Nephron (organoid): ENCODE measurements at regions not wholly inside any gene's neighbourhood (a gene's known extent, or its start where the extent isn't known, plus 50 kb on each side); places are given as distances from the start of the nearest gene placed in this dataset.
"Not testable (repeated sequence)": the region's sequence is repeated elsewhere in the genome, so short reads cannot be mapped to it uniquely, and the experiment has no call there.

Experiments
- H3K27ac Mint-ChIP-seq, 3 experiments: 2 replicates each; pipeline ENCODE4 v1.8.0; 2020; ENCODE audit warnings: mixed read lengths in 3 of 3, mild to moderate bottlenecking in 2 of 3, moderate library complexity in 1 of 3
- H3K27me3 Mint-ChIP-seq: 2 replicates; pipeline ENCODE4 v1.8.0; 2021; ENCODE audit warnings: low read depth, mild to moderate bottlenecking, moderate library complexity, mixed read lengths
- H3K36me3 Mint-ChIP-seq: 2 replicates; pipeline ENCODE4 v1.8.0; 2020; ENCODE audit warnings: low read depth, mixed read lengths
- H3K4me1 Mint-ChIP-seq: 2 replicates; pipeline ENCODE4 v1.8.0; 2020; ENCODE audit warnings: mixed read lengths
- H3K4me3 Mint-ChIP-seq, 3 experiments: 2 replicates each; pipeline ENCODE4 v1.8.0; 2020; ENCODE audit warnings: mild to moderate bottlenecking in 3 of 3, mixed read lengths in 3 of 3, moderate library complexity in 2 of 3
- H3K9me3 Mint-ChIP-seq: 2 replicates; pipeline ENCODE4 v1.8.0; 2020; ENCODE audit warnings: mixed read lengths
- CTCF ChIP-seq, 3 experiments: fragments of 200-600 bp; sonication (generic); IDR thresholded peaks; one replicate each; pipeline ENCODE4 v1.5.0; 2021; ENCODE audit warnings: antibody characterized with exemption in 3 of 3; ENCODE audit not compliant: unreplicated experiment in 3 of 3

GRCh38 chrX:40853816-40854123, 118.4 kb upstream of the MED14 start:
- Mint-ChIP-seq H3K4me1 (no peaks in the 10 kb centered on the region), H3K4me3 (no peak overlapping the region), H3K27me3 (no peaks in the 10 kb centered on the region), H3K36me3 (no peaks in the 10 kb centered on the region), H3K9me3 (peaks cover 16% of the 10 kb centered on the region), H3K27ac (no peak overlapping the region)
- TF ChIP-seq CTCF (IDR thresholded peaks at IDR 0.05; ENCODE audit: unreplicated experiment in 3 of 3), result no peak

GRCh38 chrX:40854242-40854641, 118.9 kb upstream of the MED14 start:
- no peak overlapping the region for H3K4me3 Mint-ChIP-seq
- no peaks in the 10 kb centered on the region for H3K36me3 Mint-ChIP-seq
- no peaks in the 10 kb centered on the region for H3K4me1 Mint-ChIP-seq
- H3K9me3 Mint-ChIP-seq, result peaks cover 19% of the 10 kb centered on the region
- no peak for TF ChIP-seq CTCF (IDR thresholded peaks at IDR 0.05; ENCODE audit: unreplicated experiment in 3 of 3)
- H3K27me3 Mint-ChIP-seq, result no peaks in the 10 kb centered on the region
- no peak overlapping the region for H3K27ac Mint-ChIP-seq

GRCh38 chrX:40855411-40855810, 120.1 kb upstream of the MED14 start:
- Mint-ChIP-seq H3K27me3 (no peaks in the 10 kb centered on the region), H3K9me3 (peaks cover 27% of the 10 kb centered on the region), H3K36me3 (no peaks in the 10 kb centered on the region), H3K4me1 (no peaks in the 10 kb centered on the region), H3K27ac (no peak overlapping the region), H3K4me3 (no peak overlapping the region)
- no peak for TF ChIP-seq CTCF (IDR thresholded peaks at IDR 0.05; ENCODE audit: unreplicated experiment in 3 of 3)

- H3K27ac Mint-ChIP-seq, result no peak overlapping the region
- H3K36me3 Mint-ChIP-seq, result no peaks in the 10 kb centered on the region
- TF ChIP-seq CTCF (IDR thresholded peaks at IDR 0.05; ENCODE audit: unreplicated experiment in 3 of 3), result no peak
- H3K9me3 Mint-ChIP-seq, result peaks cover 30% of the 10 kb centered on the region
- no peak overlapping the region for H3K4me3 Mint-ChIP-seq
- H3K4me1 Mint-ChIP-seq, result no peaks in the 10 kb centered on the region
- no peaks in the 10 kb centered on the region for H3K27me3 Mint-ChIP-seq
Measured at GRCh38 chrX:40855932-40856515, 120.7 kb upstream of the MED14 start.

- Mint-ChIP-seq H3K9me3 (peaks cover 46% of the 10 kb centered on the region), H3K36me3 (peaks cover 11% of the 10 kb centered on the region)
- not testable (repeated sequence) for H3K27ac Mint-ChIP-seq, H3K4me3 Mint-ChIP-seq, H3K4me1 Mint-ChIP-seq, H3K27me3 Mint-ChIP-seq
Measured at GRCh38 chrX:40861952-40862554, 126.7 kb upstream of the MED14 start.

GRCh38 chrX:40863260-40863659, 127.9 kb upstream of the MED14 start:
- H3K27ac Mint-ChIP-seq, H3K4me1 Mint-ChIP-seq, H3K27me3 Mint-ChIP-seq, H3K4me3 Mint-ChIP-seq: not testable (repeated sequence)
- Mint-ChIP-seq H3K9me3 (peaks cover 52% of the 10 kb centered on the region), H3K36me3 (peaks cover 11% of the 10 kb centered on the region)

- Mint-ChIP-seq H3K9me3 (peaks cover 52% of the 10 kb centered on the region), H3K4me3 (no peak overlapping the region), H3K27ac (no peak overlapping the region), H3K27me3 (no peaks in the 10 kb centered on the region), H3K4me1 (peaks cover 8% of the 10 kb centered on the region), H3K36me3 (peaks cover 11% of the 10 kb centered on the region)
- TF ChIP-seq CTCF (IDR thresholded peaks at IDR 0.05; ENCODE audit: unreplicated experiment in 3 of 3), result no peak
Measured at GRCh38 chrX:40863671-40864070, 128.3 kb upstream of the MED14 start.
